IMR-90 (cell line): ENCODE measurements at regions not wholly inside any gene's neighbourhood (a gene's known extent, or its start where the extent isn't known, plus 50 kb on each side); places are given as distances from the start of the nearest gene placed in this dataset.
"Not testable (repeated sequence)": the region's sequence is repeated elsewhere in the genome, so short reads cannot be mapped to it uniquely, and the experiment has no call there.

ENCODE experiments used
- ATAC-seq: fragments of 200-7000 bp; cut with Tn5 transposase; 2 replicates; pipeline ENCODE4 v1.9.1; 2020; ENCODE audit warnings: low read depth, mild to moderate bottlenecking, moderate library complexity
- BruUV-seq: library from RNA; stranded (reverse); fragments of 400-500 nt; replicated peaks from 2 replicates; lab custom pipeline; 2021; lab: Mats Ljungman, UMichigan
- CTCF ChIA-PET: fragments of 300-600 bp; formaldehyde crosslinking; extraction: SDS; loops from one replicate; lab custom pipeline; 2021; ENCODE audit warnings: antibody characterized with exemption; lab: Yijun Ruan, JAX
- POLR2A ChIA-PET: fragments of 300-600 bp; sonication (Branson Sonifier 250); formaldehyde crosslinking; loops from one replicate; lab custom pipeline; 2022; ENCODE audit warnings: antibody characterized with exemption; ENCODE audit not compliant: unreplicated experiment; lab: Charles Lee
- DNase-seq: peaks from one replicate; pipeline ENCODE4 v3.0.0; 2013
- H2AFZ ChIP-seq: replicated peaks from 2 replicates; pipeline ENCODE3; 2013; ENCODE audit warnings: low read length, mild to moderate bottlenecking; ENCODE audit not compliant: poor library complexity
- H2AK5ac ChIP-seq: 2 replicates; pipeline ENCODE4 v1.6.1; 2013; ENCODE audit warnings: low read depth, low read length, inconsistent platforms
- H2AK9ac ChIP-seq: replicated peaks from 2 replicates; pipeline ENCODE3; 2013; ENCODE audit warnings: mild to moderate bottlenecking, low read depth, low read length, moderate library complexity; ENCODE audit not compliant: poor library complexity
- H2BK120ac ChIP-seq: 2 replicates; pipeline ENCODE4 v1.6.1; 2013; ENCODE audit warnings: low read depth, low read length, inconsistent platforms
- H2BK15ac ChIP-seq: 3 replicates; pipeline ENCODE4 v1.6.1; 2013; ENCODE audit warnings: low read depth, low read length, inconsistent platforms
- H2BK20ac ChIP-seq: 2 replicates; pipeline ENCODE4 v1.6.1; 2013; ENCODE audit warnings: low read depth, mild to moderate bottlenecking, inconsistent platforms, low read length, moderate library complexity
- H2BK5ac ChIP-seq: 2 replicates; pipeline ENCODE4 v1.6.1; 2013; ENCODE audit warnings: mild to moderate bottlenecking, low read depth, low read length, inconsistent platforms; ENCODE audit not compliant: poor library complexity, severe bottlenecking
- H3K14ac ChIP-seq: replicated peaks from 2 replicates; pipeline ENCODE4 v1.6.1; 2013; ENCODE audit warnings: low read depth, low read length, inconsistent platforms
- H3K18ac ChIP-seq: 2 replicates; pipeline ENCODE4 v1.6.1; 2013; ENCODE audit warnings: low read depth, low read length, control low read depth
- H3K23ac ChIP-seq: 2 replicates; pipeline ENCODE4 v1.6.1; 2013; ENCODE audit warnings: low read depth, low read length, inconsistent platforms
- H3K27ac ChIP-seq: 2 replicates; pipeline ENCODE4 v1.5.1; 2013; ENCODE audit warnings: mild to moderate bottlenecking, control low read depth, low read length; ENCODE audit not compliant: insufficient read depth
- H3K27me3 ChIP-seq: 2 replicates; pipeline ENCODE4 v1.6.1; 2013; ENCODE audit warnings: low read length; ENCODE audit not compliant: control insufficient read depth, insufficient read depth
- H3K36me3 ChIP-seq: 2 replicates; pipeline ENCODE4 v1.6.1; 2013; ENCODE audit warnings: low read length, mixed read lengths; ENCODE audit not compliant: control insufficient read depth, insufficient read depth
- H3K4ac ChIP-seq: 2 replicates; pipeline ENCODE4 v1.6.1; 2013; ENCODE audit warnings: low read depth, low read length, inconsistent platforms
- H3K4me1 ChIP-seq: 2 replicates; pipeline ENCODE4 v1.6.1; 2013; ENCODE audit warnings: low read length, mixed read lengths; ENCODE audit not compliant: control insufficient read depth, insufficient read depth
- H3K4me2 ChIP-seq: 2 replicates; pipeline ENCODE4 v1.6.1; 2013; ENCODE audit warnings: low read depth, mild to moderate bottlenecking, control low read depth, low read length, moderate library complexity
- H3K4me3 ChIP-seq: 2 replicates; pipeline ENCODE4 v1.5.1; 2013; ENCODE audit warnings: low read depth, mild to moderate bottlenecking, control low read depth, low read length, moderate library complexity; ENCODE audit not compliant: insufficient read depth
- H3K56ac ChIP-seq: 2 replicates; pipeline ENCODE4 v1.6.1; 2013; ENCODE audit warnings: low read length, inconsistent platforms; ENCODE audit not compliant: insufficient read depth; ENCODE audit errors: extremely low read depth
- H3K79me1 ChIP-seq, 2 experiments: 2 replicates each; pipeline ENCODE4 v1.6.1; 2013; ENCODE audit warnings: low read length in 2 of 2, inconsistent platforms in 1 of 2, low read depth in 1 of 2
- H3K9ac ChIP-seq: 2 replicates; pipeline ENCODE4 v1.6.1; 2013; ENCODE audit warnings: low read depth, low read length, control low read depth
- H3K9me1 ChIP-seq: 2 replicates; pipeline ENCODE4 v1.6.1; 2013; ENCODE audit warnings: low read length, inconsistent platforms; ENCODE audit not compliant: insufficient read depth
- H3K9me3 ChIP-seq: 2 replicates; pipeline ENCODE4 v1.6.1; 2013; ENCODE audit warnings: low read length; ENCODE audit not compliant: control insufficient read depth, insufficient read depth
- H4K20me1 ChIP-seq: 2 replicates; pipeline ENCODE4 v1.6.1; 2013; ENCODE audit warnings: low read length, inconsistent platforms; ENCODE audit not compliant: insufficient read depth
- H4K5ac ChIP-seq: 2 replicates; pipeline ENCODE4 v1.6.1; 2013; ENCODE audit warnings: mild to moderate bottlenecking, low read depth, low read length, control low read depth
- H4K8ac ChIP-seq, 2 experiments: 2 replicates each; pipeline ENCODE4 v1.6.1; 2013; ENCODE audit warnings: low read depth in 2 of 2, low read length in 2 of 2, control low read depth in 1 of 2, inconsistent platforms in 1 of 2
- H4K91ac ChIP-seq: 2 replicates; pipeline ENCODE4 v1.6.1; 2013; ENCODE audit warnings: low read depth, low read length, inconsistent platforms; ENCODE audit not compliant: insufficient read depth
- whole genome bisulfite sequencing, 2 experiments: methylation state at CpG; one replicate each; pipeline versions ENCODE4 v1.1.5 to v1.1.7; 2013; ENCODE audit warnings: missing lambda C conversion rate in 2 of 2; ENCODE audit not compliant: insufficient read length in 1 of 2; ENCODE audit errors: extremely low coverage in 2 of 2; 5-methylcytosine and 5-hydroxymethylcytosine counted together
- dilution Hi-C: fragments of 300-500 bp; cut with HindIII; formaldehyde crosslinking; loops from one replicate; pipeline ENCODE4 v1.14.3; 2018; ENCODE audit warnings: low sequenced_read_pairs; ENCODE audit not compliant: unreplicated experiment
- in situ Hi-C: fragments of 300-500 bp; cut with MboI; formaldehyde crosslinking; loops from 3 replicates; pipeline ENCODE4 v1.14.3; 2019; ENCODE audit warnings: low sequenced_read_pairs, inconsistent platforms, mixed read lengths
- intact Hi-C: fragments of 100-400 bp; cut with micrococcal nuclease; formaldehyde crosslinking; loops from 2 replicates; pipeline ENCODE4 v1.10.0; 2022

- POLR2A ChIA-PET, H3K79me1 ChIP-seq: not testable (repeated sequence)
These were observed 730.0 kb downstream of the PRIM2 start for GRCh38 chr6:58047389-58047788.

GRCh38 chr6:58047865-58048264, 730.4 kb downstream of the PRIM2 start:
- H2BK20ac ChIP-seq, BruUV-seq, dilution Hi-C loops, H4K8ac ChIP-seq, H2BK5ac ChIP-seq, H3K18ac ChIP-seq, DNase-seq, H2AK5ac ChIP-seq, H3K27ac ChIP-seq, H3K4me2 ChIP-seq, H3K36me3 ChIP-seq, H4K5ac ChIP-seq, H3K4me1 ChIP-seq, H3K4ac ChIP-seq, H3K9me1 ChIP-seq, intact Hi-C loops, H3K4me3 ChIP-seq, H3K56ac ChIP-seq, H2BK120ac ChIP-seq, H4K20me1 ChIP-seq, in situ Hi-C loops, H3K9me3 ChIP-seq, H4K91ac ChIP-seq, H2AK9ac ChIP-seq, CTCF ChIA-PET, H3K23ac ChIP-seq, H3K79me1 ChIP-seq, POLR2A ChIA-PET, ATAC-seq, H3K14ac ChIP-seq, H3K9ac ChIP-seq, H2AFZ ChIP-seq, H2BK15ac ChIP-seq, H3K27me3 ChIP-seq: not testable (repeated sequence)
- no CpG with 5 or more reads among the region's 2 CpGs for WGBS, 2 experiments

More at GRCh38 chr6:58047389-58047788, 730.0 kb downstream of the PRIM2 start:
- intact Hi-C loops, H2BK15ac ChIP-seq, H2BK120ac ChIP-seq, in situ Hi-C loops, H2AFZ ChIP-seq, BruUV-seq, H3K4me3 ChIP-seq, H3K9ac ChIP-seq, H3K27me3 ChIP-seq, H2AK9ac ChIP-seq, dilution Hi-C loops, H3K36me3 ChIP-seq, H3K4me1 ChIP-seq, H2AK5ac ChIP-seq, H3K18ac ChIP-seq, H3K9me1 ChIP-seq, DNase-seq, H4K8ac ChIP-seq, H3K4me2 ChIP-seq, H4K20me1 ChIP-seq, H3K27ac ChIP-seq, ATAC-seq, H4K91ac ChIP-seq, H3K56ac ChIP-seq, H3K9me3 ChIP-seq, H2BK5ac ChIP-seq, H3K23ac ChIP-seq, H2BK20ac ChIP-seq, H3K4ac ChIP-seq, CTCF ChIA-PET, H3K14ac ChIP-seq, H4K5ac ChIP-seq: not testable (repeated sequence)
- no CpG with 5 or more reads among the region's 3 CpGs for WGBS, 2 experiments
